Stimulated activated effector memory CD8-positive, alpha-beta T cell treated with anti-CD3 and anti-CD28 coated beads, Interleukin-12 subunit alpha, Interleukin-12 subunit beta, amount 100 ng/mL, for 72 hours (primary cell): ENCODE measurements at regions not wholly inside any gene's neighbourhood (a gene's known extent, or its start where the extent isn't known, plus 50 kb on each side); places are given as distances from the start of the nearest gene placed in this dataset.
"Not testable (repeated sequence)": the region's sequence is repeated elsewhere in the genome, so short reads cannot be mapped to it uniquely, and the experiment has no call there.

Experiments used
- ATAC-seq: fragments of 150-1000 bp; cut with Tn5 transposase; 2 replicates; pipeline ENCODE4 v1.10.0; 2021
- DNase-seq, 2 donors: peaks; one replicate each; pipeline ENCODE4 v3.0.0; 2021 to 2022; ENCODE audit warnings: low spot score in 2 of 2
- H3K27ac Mint-ChIP-seq: one replicate; pipeline ENCODE4 v1.8.0; 2022; ENCODE audit warnings: mild to moderate bottlenecking, mixed read lengths
- H3K36me3 Mint-ChIP-seq: one replicate; pipeline ENCODE4 v1.8.0; 2022; ENCODE audit warnings: mild to moderate bottlenecking, mixed read lengths
- H3K4me1 Mint-ChIP-seq: one replicate; pipeline ENCODE4 v1.8.0; 2022; ENCODE audit warnings: mixed read lengths
- H3K4me3 Mint-ChIP-seq: one replicate; pipeline ENCODE4 v1.8.0; 2022; ENCODE audit warnings: mild to moderate bottlenecking, mixed read lengths
- H3K9me3 Mint-ChIP-seq: one replicate; pipeline ENCODE4 v1.8.0; 2022; ENCODE audit warnings: mixed read lengths

GRCh38 chr10:50688183-50688582, 51.6 kb upstream of the ASAH2B start:
- not testable (repeated sequence) for H3K36me3 Mint-ChIP-seq, H3K4me1 Mint-ChIP-seq, ATAC-seq, H3K9me3 Mint-ChIP-seq, H3K4me3 Mint-ChIP-seq, H3K27ac Mint-ChIP-seq, DNase-seq

DNA sequence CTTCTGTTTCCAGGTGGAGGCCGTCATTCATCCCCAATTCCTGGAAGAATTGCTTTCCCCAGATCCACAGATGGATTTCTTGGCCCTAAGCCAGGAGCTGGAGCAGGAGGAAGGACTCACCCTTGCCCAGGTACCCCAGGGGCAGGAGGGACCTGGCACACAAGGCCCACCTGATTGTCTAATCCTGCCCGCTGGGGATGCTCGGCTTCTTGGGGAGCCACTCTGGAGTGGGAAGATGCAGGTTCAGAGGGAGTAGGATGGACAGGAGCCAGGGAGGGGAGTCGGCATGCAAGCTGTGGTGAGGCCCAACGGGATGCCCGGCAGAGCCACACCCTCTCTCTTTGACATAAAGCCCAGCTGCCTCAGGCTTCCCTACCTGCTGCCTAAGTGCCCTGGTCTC, 55.4 kb upstream of the ASAH2B start:
- not testable (repeated sequence) for H3K4me3 Mint-ChIP-seq, H3K27ac Mint-ChIP-seq, H3K9me3 Mint-ChIP-seq, H3K36me3 Mint-ChIP-seq, H3K4me1 Mint-ChIP-seq, ATAC-seq, DNase-seq

DNA sequence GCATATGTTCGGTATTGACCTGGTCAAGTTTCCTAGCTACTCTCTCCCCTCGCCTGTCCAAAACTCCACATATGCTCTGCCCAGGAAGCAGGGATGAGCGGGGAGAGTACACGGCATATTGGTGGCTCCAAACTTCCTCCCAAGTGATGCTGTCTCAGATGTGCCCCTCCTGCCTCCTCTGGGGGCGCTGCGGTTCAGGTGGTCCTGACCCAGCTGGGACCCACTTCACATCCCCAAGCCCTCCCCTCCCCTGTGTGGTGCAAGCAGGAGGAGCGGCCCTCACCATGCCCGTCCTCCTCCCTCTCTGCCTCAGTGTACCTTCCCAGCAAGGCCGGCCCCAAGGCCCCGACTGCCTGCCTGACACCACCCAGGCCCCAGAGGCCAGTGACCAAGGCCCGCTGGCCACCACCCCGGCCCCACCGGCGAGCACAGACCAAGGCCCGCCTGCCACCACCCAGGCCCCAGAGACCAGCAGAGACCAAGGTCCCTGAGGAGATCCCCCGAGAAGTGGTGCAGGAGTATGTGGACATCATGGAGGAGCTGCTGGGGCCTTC, 56.5 kb upstream of the ASAH2B start:
- H3K4me3 Mint-ChIP-seq, ATAC-seq, DNase-seq, H3K4me1 Mint-ChIP-seq, H3K36me3 Mint-ChIP-seq, H3K9me3 Mint-ChIP-seq: not testable (repeated sequence)
- H3K27ac Mint-ChIP-seq, result peak overlapping the region; percentile 32

DNA sequence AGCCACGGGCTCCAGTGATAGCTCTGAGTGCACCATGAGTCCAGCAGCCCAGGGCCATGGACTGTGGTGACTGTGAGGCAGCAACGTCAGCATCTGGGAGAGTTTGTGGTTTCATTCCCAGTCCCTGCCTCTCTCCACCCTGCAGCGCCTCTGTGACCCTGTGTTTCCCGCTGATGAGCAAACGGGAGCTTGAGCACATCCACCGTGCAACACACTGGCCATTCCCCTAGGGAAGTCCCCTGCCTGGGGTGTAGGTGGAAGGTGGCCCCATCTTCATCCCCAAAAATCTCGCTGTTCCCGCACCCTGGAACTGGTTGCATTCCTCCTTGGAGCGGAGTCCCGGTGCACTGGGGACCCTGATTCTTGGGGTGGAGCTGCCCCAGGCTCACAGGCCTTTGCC, 56.9 kb upstream of the SGMS1 start:
- H3K9me3 Mint-ChIP-seq, ATAC-seq, H3K4me3 Mint-ChIP-seq, DNase-seq, H3K4me1 Mint-ChIP-seq, H3K27ac Mint-ChIP-seq, H3K36me3 Mint-ChIP-seq: not testable (repeated sequence)

DNA sequence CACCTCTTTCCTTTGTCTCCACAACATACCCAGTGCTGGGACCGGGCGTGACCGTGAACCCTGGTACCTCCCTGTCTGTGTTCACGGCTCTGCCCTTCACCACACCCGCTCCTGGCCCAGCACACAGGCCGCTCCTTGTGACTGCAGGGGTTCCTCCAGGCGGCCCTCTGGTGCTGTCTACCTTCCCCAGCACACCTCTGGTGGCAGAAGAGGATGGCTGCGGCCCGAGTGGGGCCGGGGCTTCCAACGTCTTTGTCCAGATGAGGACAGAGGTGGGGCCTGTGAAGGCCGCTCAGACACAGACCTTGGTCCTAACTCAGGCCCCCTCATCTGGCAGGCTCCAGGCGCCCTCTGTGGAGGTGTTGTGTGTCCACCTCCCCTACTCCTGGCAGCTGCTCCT, 55.4 kb upstream of the SGMS1 start:
- H3K9me3 Mint-ChIP-seq, result no peaks in the 10 kb centered on the region
- no peaks in the 10 kb centered on the region for H3K36me3 Mint-ChIP-seq
- no peak for DNase-seq
- H3K4me1 Mint-ChIP-seq, result no peaks in the 10 kb centered on the region
- ATAC-seq, result no peak
- H3K4me3 Mint-ChIP-seq, result no peak overlapping the region
- peak overlapping the region; percentile 78 for H3K27ac Mint-ChIP-seq

DNA sequence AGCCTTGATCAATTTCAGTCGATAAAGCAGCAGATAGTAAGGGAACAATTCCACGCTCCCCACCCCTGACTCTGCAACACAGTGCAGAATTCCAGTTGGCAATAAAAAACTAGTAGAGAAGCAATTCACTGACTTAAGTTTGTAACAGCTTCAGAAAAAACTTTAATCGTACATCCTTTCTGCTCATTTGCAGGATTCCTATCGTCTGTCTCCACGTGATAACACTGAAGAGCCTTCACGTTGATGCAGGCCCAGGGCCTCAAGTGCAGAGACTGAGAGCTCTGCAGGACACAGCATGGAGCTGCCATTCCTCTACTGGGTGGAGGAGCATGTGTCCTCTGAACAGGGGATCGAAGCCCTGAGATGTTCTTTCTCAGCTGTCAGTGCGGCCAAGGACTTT, 51.8 kb upstream of the SGMS1 start:
- not testable (repeated sequence) for H3K4me3 Mint-ChIP-seq, ATAC-seq, DNase-seq, H3K27ac Mint-ChIP-seq, H3K36me3 Mint-ChIP-seq
- Mint-ChIP-seq H3K4me1 (peaks cover 26% of the 10 kb centered on the region), H3K9me3 (peaks cover 11% of the 10 kb centered on the region)

DNA sequence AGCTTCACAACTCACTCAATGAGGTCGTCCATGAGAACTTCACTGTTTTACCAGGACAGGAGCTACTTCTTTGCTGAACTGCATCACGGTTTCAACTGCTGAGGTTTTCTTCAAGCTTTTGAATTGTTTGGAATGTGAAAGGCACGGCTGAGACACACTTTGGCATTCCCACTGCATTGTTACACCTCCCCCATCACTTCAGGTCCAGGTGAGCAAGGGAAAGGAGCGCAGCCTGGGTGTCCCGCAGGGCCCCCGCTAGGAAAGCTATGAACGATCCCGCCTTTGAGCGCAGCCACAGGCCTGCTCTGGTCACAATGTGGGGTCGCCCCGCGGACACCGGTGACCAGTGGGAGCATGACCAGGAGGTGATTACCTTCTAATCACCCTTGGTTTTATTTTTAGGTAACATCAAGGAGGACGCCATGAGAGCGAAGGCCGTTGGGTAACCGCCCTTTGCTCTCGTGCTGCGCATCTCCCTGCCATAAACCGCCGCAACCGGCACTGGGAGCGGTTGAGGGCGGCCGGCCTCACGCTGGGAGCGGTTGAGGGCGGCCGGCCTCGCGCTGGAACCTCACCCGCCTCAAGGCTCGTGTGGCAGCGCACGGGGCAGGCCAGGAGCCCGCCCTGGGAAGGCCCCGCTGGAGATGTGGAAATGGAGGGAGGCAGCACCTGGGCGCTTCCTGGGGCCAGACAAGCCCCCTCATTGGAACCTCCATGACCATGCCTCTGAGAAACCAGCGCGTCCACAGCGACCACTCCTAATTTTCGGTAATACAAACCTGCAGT, 50.9 kb upstream of the SGMS1 start:
- no peak for ATAC-seq

More for the DNA sequence above, 50.9 kb upstream of the SGMS1 start:
- Mint-ChIP-seq H3K4me3 (no peak overlapping the region), H3K27ac (no peak overlapping the region), H3K9me3 (peaks cover 11% of the 10 kb centered on the region), H3K4me1 (peaks cover 28% of the 10 kb centered on the region), H3K36me3 (no peaks in the 10 kb centered on the region)
- no peak for DNase-seq
